Posterior vena cava (tissue), 2 donors: ENCODE measurements at regions not wholly inside any gene's neighbourhood (a gene's known extent, or its start where the extent isn't known, plus 50 kb on each side); places are given as distances from the start of the nearest gene placed in this dataset.
"Not testable (repeated sequence)": the region's sequence is repeated elsewhere in the genome, so short reads cannot be mapped to it uniquely, and the experiment has no call there.

ENCODE experiments used
- DNase-seq: peaks from one replicate; pipeline ENCODE4 v3.0.0-alpha.2; 2020; ENCODE audit warnings: low spot score
- intact Hi-C, 2 donors: fragments of 100-400 bp; cut with DNase I; formaldehyde crosslinking; loops; one replicate each; pipeline versions ENCODE4 v1.14.1 to v1.14.2; 2022 to 2023
- donor health status: DM: yes; HTN: yes; CAD: no.
- donor health status: DM: yes; HTN: yes; CAD: no.

- no peak for DNase-seq
- intact Hi-C loops = loop anchor here in 1 of 2 donors (10.0 kb wide), 1 partner anchor 142 kb away; no protein-coding TSS in a partner anchor
Observed at GRCh38 chr3:150232992-150233451, 175.1 kb upstream of the TSC22D2 start.

GRCh38 chr3:150230037-150230436, 178.1 kb upstream of the TSC22D2 start:
- intact Hi-C loops = loop anchor here in 1 of 2 donors (10.0 kb wide), 1 partner anchor 145 kb away; no protein-coding TSS in a partner anchor
- DNase-seq = no peak

- not testable (repeated sequence) for DNase-seq
- intact Hi-C loops = loop anchor here in 1 of 2 donors (10.0 kb wide), 1 partner anchor 186 kb away; no protein-coding TSS in a partner anchor
Observed at GRCh38 chr3:150228626-150229025, 179.5 kb upstream of the TSC22D2 start.

GRCh38 chr3:150227839-150228238, 180.3 kb upstream of the TSC22D2 start:
- intact Hi-C loops = loop anchor here in 1 of 2 donors (10.0 kb wide), 1 partner anchor 187 kb away; no protein-coding TSS in a partner anchor
- DNase-seq = no peak

- no peak for DNase-seq
- intact Hi-C loops = loop anchor here in 1 of 2 donors (10.0 kb wide), 1 partner anchor 189 kb away; no protein-coding TSS in a partner anchor
Observed at GRCh38 chr3:150225986-150226385, 182.1 kb upstream of the TSC22D2 start.

- intact Hi-C loops = loop anchor here in 1 of 2 donors (5.0 to 10.0 kb wide), 2 partner anchors 191 to 274 kb away; no protein-coding TSS in a partner anchor
- no peak for DNase-seq
Observed at GRCh38 chr3:150223558-150223957, 184.5 kb upstream of the TSC22D2 start.

GRCh38 chr3:150222691-150223489, 185.2 kb upstream of the TSC22D2 start:
- intact Hi-C loops = loop anchor here in 1 of 2 donors (5.0 to 10.0 kb wide), 2 partner anchors 192 to 274 kb away; no protein-coding TSS in a partner anchor
- no peak for DNase-seq

- intact Hi-C loops = loop anchor here in 1 of 2 donors (5.0 to 10.0 kb wide), 2 partner anchors 193 to 275 kb away; no protein-coding TSS in a partner anchor
- DNase-seq = no peak
Observed at GRCh38 chr3:150221904-150222523, 186.1 kb upstream of the TSC22D2 start.

GRCh38 chr3:150220799-150221198, 187.3 kb upstream of the TSC22D2 start:
- no peak for DNase-seq
- intact Hi-C loops = loop anchor here in 1 of 2 donors (5.0 to 10.0 kb wide), 2 partner anchors 194 to 277 kb away; no protein-coding TSS in a partner anchor

- intact Hi-C loops = loop anchor here in 1 of 2 donors (5.0 to 10.0 kb wide), 2 partner anchors 195 to 277 kb away; no protein-coding TSS in a partner anchor
- DNase-seq = no peak
Observed at GRCh38 chr3:150220041-150220440, 188.1 kb upstream of the TSC22D2 start.

- intact Hi-C loops = no loop called here
- DNase-seq = no peak
Observed at GRCh38 chr3:150218841-150219240, 189.3 kb upstream of the TSC22D2 start.

GRCh38 chr3:150218236-150218635, 189.9 kb upstream of the TSC22D2 start:
- DNase-seq = no peak
- intact Hi-C loops = no loop called here

GRCh38 chr3:150217691-150218090, 190.4 kb upstream of the TSC22D2 start:
- no peak for DNase-seq
- intact Hi-C loops = loop anchor here in 1 of 2 donors (2.0 kb wide), 1 partner anchor 249 kb away; no protein-coding TSS in a partner anchor

GRCh38 chr3:150216866-150217600, 191.1 kb upstream of the TSC22D2 start:
- intact Hi-C loops = loop anchor here in 1 of 2 donors (2.0 kb wide), 1 partner anchor 248 kb away; no protein-coding TSS in a partner anchor
- no peak for DNase-seq

- intact Hi-C loops = loop anchor here in 1 of 2 donors (2.0 kb wide), 1 partner anchor 247 kb away; no protein-coding TSS in a partner anchor
- DNase-seq = no peak
Observed at GRCh38 chr3:150216041-150216811, 191.9 kb upstream of the TSC22D2 start.

GRCh38 chr3:150215616-150216015, 192.5 kb upstream of the TSC22D2 start:
- no peak for DNase-seq
- intact Hi-C loops = loop anchor here in 1 of 2 donors (2.0 kb wide), 1 partner anchor 247 kb away; no protein-coding TSS in a partner anchor

GRCh38 chr3:150213577-150213976, 194.5 kb upstream of the TSC22D2 start:
- no peak for DNase-seq
- intact Hi-C loops = no loop called here
